Stimulated activated CD8-positive, alpha-beta memory T cell treated with anti-CD3 and anti-CD28 coated beads, Interleukin-7, amount 100 ng/mL, for 1 hour (primary cell): ENCODE measurements at regions not wholly inside any gene's neighbourhood (a gene's known extent, or its start where the extent isn't known, plus 50 kb on each side); places are given as distances from the start of the nearest gene placed in this dataset.

Experiments used
- DNase-seq, 2 donors: peaks; one replicate each; pipeline ENCODE4 v3.0.0-alpha.2; 2020; ENCODE audit warnings: low read depth in 2 of 2

DNA sequence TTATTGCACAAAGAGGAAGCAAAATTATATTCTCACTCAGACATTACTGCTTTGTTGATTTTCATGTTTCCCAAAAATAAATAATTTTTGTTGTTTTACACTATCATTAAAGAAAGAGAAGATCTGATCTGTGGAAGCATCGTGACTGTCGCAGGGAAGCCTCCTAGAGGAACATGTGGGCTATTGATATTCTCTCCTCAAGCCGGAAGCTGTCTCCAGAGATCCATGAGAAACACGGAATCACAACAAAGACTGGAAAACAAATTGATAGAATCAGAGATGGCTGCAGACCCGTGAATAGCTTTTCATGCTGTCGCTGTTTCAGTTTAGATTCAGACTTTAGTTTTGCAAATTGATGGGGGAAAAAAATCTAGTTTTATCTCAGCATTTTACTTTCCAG, 235.2 kb upstream of the TMPO start:
- DNase-seq = no peak

DNA sequence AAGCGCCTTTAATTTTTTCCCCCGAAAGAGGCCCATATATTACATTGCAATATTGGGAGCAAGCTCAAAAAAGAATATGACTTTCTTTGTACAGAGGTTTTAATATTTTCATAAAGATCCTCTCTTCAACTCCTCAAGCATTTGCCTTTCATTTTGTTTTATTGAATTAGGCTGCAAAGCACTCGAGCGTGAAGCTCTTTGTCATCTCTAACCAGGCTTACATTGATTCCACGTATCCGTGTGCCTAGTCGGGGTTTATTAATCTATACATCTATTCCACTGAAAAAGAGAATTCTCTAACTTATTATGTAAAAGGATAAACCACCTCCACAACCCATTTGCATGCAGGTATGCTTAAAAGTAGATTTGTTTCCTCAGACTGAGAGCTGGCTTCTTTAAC, 234.8 kb upstream of the TMPO start:
- no peak for DNase-seq

DNA sequence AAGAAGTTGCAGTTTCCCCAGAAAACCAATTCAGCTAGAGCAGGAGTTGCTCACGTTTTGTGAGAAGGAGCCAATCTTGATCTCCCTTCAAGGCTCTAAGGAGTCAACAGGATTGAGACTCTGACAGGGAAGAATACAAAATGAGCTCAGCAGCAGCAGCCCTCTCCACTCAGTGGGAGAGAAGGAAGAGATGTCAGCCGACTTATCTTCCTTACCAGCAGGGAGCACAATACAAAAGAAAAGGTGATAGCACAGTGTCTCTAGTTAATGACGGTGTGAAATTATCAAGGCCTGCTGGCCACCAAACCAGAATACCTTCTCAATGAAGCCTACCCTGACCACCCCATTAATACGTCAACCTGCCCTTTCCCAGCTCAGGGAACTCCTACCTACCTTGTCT, 223.6 kb upstream of the TMPO start:
- DNase-seq = no peak

DNA sequence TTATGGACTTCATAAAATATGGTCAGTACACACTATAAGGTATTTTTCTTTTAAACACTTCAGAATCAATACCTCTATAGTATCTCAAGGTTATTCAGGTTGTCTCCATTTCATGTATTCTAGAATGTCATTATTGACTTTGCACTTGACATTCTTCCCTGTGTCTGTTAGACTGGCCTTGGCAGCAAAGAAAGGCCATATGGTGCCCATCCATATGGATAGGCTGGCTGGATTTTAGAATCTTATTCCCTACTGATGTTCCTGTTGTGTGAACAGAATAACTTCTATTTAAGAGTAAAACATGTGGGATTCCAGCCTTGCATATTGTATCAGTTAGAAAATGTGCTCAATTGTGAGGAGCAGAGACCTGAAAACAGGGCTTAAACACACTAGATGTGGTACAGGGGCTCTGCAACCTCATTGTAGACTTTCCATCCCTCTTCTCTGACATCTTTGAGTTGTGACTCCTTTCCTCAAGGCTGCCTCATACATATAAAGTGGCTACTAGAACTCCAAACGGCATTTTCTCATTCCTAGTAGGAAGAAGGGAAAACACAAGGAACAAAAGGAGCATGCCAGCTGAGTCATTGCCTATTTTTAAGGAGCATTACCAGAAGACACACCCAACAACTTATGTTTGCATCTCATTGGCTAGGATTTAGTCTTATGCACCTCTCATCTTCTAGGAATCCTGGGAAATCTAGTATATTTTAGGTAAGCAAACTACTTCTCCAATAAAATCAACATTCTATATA, 221.2 kb upstream of the TMPO start:
- DNase-seq = no peak

DNA sequence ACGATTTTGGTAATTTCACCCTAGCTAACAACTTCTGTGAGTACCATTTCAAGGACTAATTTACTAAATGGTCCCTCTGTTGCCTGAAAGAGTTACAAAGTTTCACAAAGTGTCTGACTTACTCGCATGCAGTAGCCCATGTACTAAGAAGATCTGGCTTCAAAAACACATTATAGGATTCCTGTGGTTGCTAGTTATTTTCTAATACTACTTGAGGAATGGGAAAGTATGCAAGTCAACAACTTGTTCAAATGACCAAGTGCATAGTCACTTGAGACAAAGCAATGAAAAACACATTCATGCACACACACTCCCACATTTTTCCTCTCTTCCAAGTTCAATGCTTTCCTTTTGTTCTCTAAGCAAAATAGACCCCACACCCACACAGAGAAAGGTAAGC, 219.7 kb upstream of the TMPO start:
- no peak for DNase-seq

DNA sequence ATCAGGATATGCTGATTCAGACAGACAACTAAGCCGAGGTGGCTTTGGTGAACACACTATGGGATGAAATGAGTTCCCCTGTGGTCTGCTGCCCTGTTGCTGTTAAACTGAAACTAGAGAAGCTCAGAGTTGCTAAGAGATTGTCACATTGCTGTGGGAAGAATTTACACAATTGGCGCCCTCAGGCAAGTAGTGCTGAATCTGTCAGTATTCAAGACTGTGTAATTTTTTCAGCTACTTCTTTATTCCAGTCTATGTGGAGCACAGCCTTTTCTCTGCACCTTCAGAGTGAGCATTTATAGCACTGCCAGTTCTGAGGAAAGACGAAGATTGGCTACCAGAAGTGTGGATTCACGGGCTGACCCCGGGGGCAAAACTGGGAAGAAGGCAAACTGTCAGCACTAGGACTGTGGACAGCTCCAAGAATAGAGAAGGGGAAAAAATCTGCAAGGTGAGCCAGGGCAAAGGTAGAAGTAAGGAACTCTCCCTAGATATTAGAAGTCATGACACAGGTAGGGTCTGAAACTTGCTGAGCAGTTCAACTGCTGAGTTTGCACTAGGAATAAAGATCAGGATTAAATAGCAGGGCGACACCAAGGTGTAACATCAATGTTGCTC, 218.8 kb upstream of the TMPO start:
- no peak for DNase-seq

DNA sequence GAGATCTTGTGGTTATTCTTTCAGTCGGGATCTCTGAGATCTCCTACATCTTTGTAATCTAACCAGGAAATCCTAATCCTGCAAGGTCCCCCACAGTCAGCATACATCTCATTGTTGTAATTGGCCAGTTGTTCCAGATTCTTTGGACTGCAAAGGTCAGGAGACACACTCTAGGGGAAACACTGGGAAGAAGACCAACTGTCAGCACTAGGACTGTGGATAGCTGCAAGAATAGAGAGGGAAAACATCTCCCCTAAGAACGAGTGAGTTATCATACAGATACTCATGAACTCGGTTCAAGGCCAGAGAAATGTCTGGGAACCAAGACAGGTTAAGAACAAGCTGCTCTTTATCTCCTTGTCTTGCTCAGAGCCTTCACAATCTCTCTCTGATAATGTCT, 217.9 kb upstream of the TMPO start:
- no peak for DNase-seq

DNA sequence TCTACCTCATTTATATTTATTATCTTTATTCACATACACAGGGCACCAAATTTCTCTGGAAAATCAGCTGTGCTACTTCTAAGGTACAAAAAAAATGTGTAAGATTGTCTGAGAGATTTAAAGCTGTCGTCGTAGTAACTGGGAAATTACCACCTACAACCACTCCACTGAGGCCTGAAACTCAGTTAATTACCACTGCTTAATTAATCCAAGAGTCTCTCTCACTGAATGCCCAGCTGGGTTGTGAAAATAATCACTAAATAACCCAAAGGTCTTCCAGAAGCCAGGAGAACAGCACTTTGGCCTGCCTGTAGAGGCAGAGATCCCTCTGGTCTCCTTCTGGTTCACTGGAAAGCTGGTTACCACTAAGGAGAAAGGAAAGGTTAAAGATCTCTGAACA, 207.2 kb upstream of the TMPO start:
- no peak for DNase-seq

DNA sequence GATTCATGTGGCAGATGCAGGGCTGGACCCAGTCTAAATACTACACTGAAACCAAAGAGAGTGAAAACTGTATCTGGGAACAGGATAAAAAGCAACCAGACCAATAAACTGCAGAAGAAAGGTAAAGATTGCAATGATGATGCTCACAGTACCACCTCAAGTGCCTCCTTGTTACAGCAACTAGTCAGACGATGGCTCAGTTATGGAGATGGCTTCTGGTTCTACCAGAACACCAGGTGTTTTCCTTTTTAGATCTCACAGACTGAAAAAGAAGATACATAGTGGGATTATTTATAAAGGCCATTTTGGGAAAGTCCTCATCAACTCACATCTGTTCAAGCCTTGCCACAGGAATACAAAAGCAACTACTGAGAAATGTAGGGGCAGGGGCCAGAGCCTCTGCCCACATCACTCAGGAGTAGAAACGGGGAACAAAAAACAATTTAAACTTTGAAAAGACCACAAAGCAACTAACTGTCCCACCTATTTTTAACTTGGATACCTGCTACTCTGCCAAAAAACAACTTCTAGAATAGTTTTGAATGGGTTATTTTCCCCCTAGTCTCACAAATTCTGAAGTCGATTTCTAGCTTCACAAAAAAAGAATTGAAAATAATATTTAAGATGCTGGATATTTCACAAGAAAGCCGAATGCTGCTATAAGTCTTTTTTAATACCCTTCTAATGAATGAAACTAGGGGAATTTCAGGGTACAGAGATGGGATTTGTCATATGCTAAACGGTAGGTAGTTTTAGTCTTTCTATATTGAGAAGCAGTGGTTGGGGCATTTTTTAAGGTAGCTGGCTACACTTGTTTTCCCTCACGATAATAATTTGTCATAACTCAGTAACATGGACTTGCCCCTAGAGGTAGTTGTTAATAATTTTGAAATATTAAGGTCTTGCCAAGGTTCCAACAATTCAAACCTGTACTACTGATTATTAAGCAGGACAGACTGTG, 197.2 kb upstream of the TMPO start:
- no peak for DNase-seq

DNA sequence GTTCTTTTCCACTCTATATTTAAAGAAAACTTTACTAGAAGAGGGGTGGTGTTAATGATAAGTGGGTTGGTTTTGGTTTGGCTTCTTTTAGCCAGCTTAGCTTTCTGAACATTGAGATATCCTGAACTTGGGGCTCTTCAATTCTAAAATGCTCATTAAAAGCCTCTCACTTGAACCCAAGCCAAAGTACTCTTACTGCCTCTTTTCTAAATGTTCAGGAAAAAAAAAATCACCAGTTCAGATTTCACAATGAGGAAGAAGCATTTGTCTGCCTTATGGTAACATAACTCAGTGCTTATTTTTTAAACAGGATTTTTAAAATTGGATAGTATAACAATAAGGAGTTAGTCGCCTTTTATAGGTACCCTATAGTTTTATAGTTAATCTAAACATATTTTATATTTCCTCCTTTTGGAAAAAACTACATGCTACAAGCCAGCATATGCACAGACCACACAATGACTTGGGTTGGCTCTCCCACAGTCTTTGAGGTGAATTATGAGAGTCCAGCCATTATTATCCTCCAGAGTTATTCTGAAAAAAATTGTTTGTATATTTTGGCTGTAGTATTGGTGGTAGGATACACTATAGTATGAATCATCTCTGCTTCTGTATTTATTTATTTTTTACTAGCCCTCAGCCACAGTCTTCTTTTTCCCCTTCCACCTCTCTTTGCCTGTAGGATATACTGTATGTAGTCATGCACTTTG, 195.5 kb upstream of the TMPO start:
- DNase-seq = no peak

DNA sequence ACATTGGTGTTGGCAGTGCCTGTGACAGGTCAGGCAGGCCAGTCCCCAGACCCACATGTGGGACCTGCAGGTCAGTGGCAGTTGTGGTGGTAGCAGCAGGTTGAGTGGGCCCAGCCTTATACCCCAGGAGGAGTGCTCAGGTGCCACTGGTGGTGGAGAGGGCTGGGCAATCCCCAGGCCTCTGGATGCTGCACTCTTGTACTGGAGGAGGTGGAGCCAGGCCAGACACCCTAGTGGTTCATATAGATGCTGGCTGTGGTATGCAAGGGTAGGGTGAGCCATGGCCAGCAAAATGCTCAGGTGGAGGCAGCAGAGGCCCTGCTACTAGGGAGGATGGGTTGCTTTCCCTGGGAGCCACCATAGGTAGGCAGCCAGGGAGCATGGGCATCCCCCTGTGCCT, 190.4 kb upstream of the TMPO start:
- DNase-seq = no peak

DNA sequence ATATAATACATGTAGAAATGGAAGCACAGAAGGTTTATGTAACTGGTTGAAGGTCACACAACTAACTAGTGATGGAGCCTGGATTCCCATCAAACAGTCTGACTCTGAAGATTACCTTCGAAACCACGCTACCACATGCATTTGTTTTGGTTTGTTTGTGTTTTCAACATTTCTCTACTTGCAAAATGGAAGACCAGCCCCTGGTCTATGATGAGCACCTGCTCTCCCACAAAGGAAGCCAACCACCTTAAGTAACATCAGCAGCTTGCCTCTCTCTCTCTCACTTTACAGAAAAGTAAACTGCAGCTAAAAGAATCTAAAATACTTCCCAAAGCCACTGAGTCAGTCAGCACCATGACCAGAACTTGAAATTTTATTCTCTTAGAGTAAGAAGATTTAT, 186.9 kb upstream of the TMPO start:
- DNase-seq = no peak

DNA sequence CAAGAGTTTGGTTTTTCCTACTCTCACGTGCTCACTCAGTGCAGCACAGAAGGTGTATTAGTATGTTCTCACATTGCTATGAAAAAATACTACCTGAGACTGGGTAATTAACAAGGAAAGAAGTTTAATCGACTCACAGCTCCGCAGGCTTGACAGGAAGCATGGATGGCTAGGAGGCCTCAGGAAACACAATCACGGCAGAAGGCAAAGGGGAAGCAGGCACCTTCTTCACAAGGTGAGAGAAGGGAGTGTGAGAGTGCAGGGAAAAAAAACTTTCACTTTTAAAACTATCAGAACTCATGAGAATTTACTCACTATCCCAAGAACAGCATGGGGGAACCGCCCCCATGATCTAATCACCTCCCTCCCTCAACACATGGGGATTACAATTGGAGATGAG, 185.8 kb upstream of the TMPO start:
- no peak for DNase-seq

DNA sequence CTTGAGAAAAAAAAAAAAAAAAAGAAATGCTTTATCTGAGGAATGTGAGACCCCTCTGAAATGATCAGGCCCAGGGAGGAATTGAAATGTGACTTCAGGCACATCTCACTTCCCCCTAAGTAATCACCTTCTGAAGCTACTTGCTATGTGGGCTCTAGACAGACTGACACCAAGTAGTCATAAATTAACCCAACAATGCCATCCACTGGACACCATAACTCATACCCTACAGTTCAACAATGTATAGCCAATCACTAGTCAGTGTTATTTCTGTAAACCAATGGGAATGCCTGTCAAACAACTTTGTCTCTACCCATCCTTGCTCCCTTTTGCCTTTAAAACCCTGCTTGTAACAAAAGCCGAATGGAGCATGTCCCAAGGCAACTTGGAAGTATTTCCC, 182.7 kb upstream of the TMPO start:
- DNase-seq = no peak

DNA sequence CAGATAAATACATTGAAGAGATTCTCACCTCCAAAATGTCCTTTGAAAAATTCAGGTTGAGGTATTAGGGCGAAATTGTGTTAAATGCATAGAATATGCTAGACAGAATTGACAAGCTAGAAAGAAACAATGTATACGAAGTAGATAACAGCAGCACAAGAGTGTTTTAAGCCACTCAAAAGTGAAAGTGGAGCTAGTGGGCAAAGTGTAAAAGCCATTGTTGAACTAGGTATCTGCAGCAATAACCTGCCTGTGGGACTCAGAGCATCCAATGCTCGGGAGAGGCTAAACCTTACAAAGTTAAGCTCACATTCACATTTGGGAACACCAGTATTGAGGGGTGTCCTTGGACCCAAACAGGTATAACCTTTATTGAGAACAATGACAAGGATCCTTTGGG, 180.6 kb upstream of the TMPO start:
- no peak for DNase-seq

DNA sequence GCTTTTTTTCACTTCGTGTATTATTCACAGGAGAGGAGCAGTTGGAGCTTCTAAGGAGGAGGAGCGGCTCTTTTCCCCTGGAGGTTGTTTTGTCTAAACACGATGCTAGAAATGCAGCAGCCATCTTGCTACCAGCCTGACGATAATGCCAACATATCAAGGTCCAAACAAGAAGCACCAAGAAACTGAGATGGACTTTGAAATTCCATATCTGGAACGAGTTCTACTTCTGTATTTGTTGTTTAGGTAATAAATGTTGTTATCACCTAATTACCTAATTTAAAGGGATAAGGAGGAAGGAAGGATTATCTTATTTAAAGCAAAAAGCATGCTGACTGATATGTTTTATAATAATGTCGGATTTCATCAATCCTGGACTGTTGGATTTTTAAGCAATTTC, 174.4 kb upstream of the TMPO start:
- DNase-seq = no peak

DNA sequence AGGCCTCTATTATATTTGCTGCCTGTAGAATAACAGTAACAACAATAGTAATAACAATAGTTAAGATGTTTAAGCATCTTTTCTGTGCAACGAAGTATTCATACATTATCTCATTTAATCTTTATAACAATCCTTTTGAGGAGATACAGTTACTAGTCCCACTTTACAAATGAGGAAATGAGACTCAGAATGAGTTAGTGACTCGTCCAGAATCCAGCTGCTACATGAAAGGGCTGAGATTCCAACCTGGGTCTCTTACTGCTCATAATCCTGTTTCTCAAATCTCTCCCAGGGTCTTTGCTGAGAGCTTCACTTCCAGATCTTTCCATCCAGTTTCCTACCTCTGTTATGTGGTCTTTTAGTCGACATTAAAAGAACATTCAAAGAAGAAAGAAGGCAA, 173.7 kb upstream of the TMPO start:
- DNase-seq = no peak

DNA sequence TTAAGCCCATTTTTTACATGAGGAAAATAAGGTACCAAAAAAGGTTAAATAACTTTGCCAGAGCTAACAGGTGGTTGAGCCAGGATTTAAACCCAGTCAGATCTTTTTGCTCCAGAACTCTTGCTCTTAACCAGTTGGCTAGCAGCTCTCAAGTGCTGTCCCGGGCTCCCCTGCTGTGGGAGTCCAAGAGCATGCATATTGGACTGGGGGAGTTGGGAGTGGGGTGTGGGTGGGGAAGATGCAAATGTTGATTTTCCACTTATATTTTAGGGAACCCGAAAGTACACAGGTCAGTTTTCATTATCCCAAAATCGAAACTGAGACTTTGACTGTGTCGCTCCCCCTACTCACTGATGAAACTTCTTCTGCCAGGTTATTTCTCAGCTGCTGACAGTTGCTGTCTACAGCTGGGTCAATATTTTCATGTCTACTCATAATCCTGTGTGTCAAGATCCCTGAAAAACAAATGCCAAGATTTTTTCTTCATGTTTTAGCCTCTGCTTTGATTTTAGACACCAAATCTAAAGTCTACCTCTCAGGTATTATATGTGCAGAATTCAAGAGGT, 172.3 kb upstream of the TMPO start:
- no peak for DNase-seq

DNA sequence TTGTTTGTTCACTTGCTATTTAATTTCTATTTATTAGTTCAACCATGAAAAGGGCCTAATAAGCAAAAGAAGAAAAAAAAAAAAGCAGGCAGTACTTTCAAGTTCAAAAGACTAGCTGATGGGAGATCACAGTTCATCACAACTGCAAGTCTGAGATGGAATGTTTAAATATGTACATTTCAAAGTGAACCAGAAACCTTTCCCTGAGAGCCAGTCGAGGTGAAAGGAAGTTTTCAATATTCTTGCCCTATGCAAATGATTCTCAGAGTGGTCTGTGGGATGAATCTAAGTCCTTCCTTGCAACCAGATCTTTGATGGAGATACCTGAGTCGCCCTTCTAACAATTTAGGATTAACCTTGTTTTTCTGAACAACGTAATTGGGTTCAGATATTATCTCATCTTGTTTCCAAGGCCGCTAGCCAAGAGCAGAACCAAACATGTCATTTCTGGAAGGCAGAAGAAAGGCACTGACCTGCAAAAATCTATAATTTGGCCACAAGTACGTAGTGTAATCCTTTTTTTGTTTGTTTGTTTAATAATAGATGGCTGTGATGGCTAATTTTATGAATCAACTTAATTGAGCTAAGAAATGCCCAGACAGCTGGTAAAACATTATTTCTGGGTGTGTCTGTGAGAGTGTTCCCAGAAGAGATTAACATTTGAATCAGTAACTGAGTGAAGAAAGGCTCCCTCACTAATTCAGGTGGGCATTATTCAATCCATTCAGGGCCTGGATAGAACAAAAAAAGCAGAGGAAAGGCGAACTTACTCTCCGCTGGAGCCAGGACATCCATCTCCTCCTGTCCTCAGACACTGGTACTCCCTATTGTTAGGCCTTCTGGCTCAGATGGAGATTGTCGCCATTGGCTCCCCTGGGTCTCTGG, 171.1 kb upstream of the TMPO start:
- no peak for DNase-seq

DNA sequence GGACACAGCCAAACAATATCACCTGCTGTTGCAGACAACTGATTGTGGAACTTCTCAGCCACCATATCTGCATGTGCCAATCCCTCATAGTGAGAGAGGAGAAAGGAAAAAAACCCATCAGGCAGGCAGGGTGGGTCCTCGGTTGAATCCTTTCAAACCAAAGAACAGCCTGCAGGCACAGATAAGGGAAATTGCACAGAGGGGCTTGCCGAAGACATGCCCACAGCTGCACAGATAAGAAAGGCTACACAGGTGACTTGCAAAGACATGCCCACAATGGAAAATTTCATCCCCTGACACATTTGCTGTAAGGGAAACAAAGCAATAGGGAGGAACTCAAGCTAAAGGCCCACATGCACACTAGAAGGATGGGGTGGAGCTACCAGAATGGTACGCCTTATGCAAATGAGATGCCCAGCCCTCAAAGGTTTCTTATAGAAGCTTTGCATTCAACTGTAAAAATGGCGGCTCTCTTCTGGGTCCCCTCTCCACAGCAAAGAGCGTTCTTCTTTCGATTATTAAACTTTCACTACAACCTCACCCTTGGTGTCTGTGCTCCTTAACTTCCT, 170.0 kb upstream of the TMPO start:
- no peak for DNase-seq
